Upper lobe of left lung (tissue), 4 donors: ENCODE measurements at regions not wholly inside any gene's neighbourhood (a gene's known extent, or its start where the extent isn't known, plus 50 kb on each side); places are given as distances from the start of the nearest gene placed in this dataset.

ENCODE experiments used
- EP300 ChIP-seq, 4 donors: sonication (generic); formaldehyde crosslinking; IDR thresholded peaks; one replicate each; pipeline ENCODE4 v1.5.1; 2017; ENCODE audit warnings: antibody characterized with exemption in 4 of 4, control low read depth in 2 of 4
- POLR2A ChIP-seq, 4 donors: fragments of 450-650 bp; IDR thresholded peaks; one replicate each; pipeline ENCODE4 v1.5.1; 2016 to 2017; ENCODE audit warnings: antibody characterized with exemption in 4 of 4, mild to moderate bottlenecking in 2 of 4
- POLR2AphosphoS5 ChIP-seq, 2 donors: sonication (generic); formaldehyde crosslinking; IDR thresholded peaks; one replicate each; pipeline ENCODE4 v1.5.1; 2017; ENCODE audit warnings: antibody characterized with exemption in 2 of 2
- TF ChIP-seq, protein P1 (sequence below), 6 experiments: fragments of 450-650 bp in 4 of 6; fragments of 200-600 bp in 2 of 6; sonication (generic) in 2 of 6; IDR thresholded peaks; one replicate each; pipeline ENCODE4 v1.5.1; 2016 to 2019; ENCODE audit warnings: antibody characterized with exemption in 6 of 6

DNA sequence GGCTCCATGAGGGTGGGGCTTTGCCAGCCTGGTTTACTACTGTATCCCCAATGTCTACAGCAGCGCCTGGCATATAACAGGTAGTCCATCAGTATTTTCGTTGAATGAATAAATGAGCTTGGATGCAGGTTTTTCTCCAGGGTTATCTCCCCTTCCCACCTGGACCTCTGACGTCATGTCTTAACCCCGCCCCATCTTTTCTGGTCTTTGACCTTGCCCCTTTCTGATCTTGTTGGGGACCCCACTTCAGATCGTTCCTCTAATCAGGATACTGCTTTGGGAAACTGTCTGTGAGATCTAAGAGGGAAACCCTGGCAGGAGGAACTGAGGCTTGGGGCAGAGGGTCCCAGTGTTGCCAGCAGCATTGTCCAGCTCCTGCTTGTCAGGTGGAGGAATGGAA, 68.8 kb upstream of the GCSH start:
- TF ChIP-seq POLR2AphosphoS5 (IDR thresholded peaks at IDR 0.05) (no peak), EP300 (IDR thresholded peaks at IDR 0.05) (no peak), POLR2A (IDR thresholded peaks at IDR 0.05) (no peak)
- TF ChIP-seq, protein P1, sequence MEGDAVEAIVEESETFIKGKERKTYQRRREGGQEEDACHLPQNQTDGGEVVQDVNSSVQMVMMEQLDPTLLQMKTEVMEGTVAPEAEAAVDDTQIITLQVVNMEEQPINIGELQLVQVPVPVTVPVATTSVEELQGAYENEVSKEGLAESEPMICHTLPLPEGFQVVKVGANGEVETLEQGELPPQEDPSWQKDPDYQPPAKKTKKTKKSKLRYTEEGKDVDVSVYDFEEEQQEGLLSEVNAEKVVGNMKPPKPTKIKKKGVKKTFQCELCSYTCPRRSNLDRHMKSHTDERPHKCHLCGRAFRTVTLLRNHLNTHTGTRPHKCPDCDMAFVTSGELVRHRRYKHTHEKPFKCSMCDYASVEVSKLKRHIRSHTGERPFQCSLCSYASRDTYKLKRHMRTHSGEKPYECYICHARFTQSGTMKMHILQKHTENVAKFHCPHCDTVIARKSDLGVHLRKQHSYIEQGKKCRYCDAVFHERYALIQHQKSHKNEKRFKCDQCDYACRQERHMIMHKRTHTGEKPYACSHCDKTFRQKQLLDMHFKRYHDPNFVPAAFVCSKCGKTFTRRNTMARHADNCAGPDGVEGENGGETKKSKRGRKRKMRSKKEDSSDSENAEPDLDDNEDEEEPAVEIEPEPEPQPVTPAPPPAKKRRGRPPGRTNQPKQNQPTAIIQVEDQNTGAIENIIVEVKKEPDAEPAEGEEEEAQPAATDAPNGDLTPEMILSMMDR (IDR thresholded peaks at IDR 0.05) = no peak
